ENCODE measurements at regions not wholly inside any gene's neighbourhood (a gene's known extent, or its start where the extent isn't known, plus 50 kb on each side); places are given as distances from the start of the nearest gene placed in this dataset.

DNA sequence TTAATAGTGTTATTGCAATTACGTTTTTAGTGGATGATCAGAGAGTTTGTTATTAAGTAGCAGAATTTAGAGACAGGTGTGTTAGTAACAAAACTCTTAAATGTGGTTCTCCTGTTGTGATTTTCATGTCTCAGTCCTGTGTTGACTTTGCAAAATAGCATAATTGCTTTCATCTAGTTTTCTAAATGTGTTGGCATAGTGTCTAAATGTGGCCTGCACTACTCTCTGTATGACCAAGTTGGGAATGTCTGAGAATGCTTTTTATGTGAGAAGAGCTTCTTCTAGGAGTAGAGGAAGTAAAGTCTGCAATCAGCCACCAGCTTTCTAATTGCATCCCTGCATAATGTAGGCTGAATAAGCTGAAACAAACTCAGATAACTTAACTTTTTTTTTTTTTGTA is 158.6 kb upstream of the FAT1 start:
- Histone ChIP-seq H3K4me3 (replicated peaks; ENCODE audit: insufficient read depth, low read length) (no peak overlapping the region), H3K27me3 (ENCODE audit: insufficient read depth, poor library complexity, severe bottlenecking) (no peaks in the 10 kb centered on the region), H3K27ac (replicated peaks) (no peak overlapping the region)
- no peak for TF ChIP-seq POLR2AphosphoS5 (IDR thresholded peaks at IDR 0.05; ENCODE audit: low read depth)
- no peak for TF ChIP-seq SPI1 (IDR thresholded peaks at IDR 0.05; ENCODE audit: borderline replicate concordance, low read depth)
- TF ChIP-seq, protein P1, sequence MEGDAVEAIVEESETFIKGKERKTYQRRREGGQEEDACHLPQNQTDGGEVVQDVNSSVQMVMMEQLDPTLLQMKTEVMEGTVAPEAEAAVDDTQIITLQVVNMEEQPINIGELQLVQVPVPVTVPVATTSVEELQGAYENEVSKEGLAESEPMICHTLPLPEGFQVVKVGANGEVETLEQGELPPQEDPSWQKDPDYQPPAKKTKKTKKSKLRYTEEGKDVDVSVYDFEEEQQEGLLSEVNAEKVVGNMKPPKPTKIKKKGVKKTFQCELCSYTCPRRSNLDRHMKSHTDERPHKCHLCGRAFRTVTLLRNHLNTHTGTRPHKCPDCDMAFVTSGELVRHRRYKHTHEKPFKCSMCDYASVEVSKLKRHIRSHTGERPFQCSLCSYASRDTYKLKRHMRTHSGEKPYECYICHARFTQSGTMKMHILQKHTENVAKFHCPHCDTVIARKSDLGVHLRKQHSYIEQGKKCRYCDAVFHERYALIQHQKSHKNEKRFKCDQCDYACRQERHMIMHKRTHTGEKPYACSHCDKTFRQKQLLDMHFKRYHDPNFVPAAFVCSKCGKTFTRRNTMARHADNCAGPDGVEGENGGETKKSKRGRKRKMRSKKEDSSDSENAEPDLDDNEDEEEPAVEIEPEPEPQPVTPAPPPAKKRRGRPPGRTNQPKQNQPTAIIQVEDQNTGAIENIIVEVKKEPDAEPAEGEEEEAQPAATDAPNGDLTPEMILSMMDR (IDR thresholded peaks at IDR 0.05; ENCODE audit: insufficient read depth, low read length): no peak
- TF ChIP-seq GABPA (IDR thresholded peaks at IDR 0.05; ENCODE audit: low read depth): no peak
- TF ChIP-seq, protein P2, sequence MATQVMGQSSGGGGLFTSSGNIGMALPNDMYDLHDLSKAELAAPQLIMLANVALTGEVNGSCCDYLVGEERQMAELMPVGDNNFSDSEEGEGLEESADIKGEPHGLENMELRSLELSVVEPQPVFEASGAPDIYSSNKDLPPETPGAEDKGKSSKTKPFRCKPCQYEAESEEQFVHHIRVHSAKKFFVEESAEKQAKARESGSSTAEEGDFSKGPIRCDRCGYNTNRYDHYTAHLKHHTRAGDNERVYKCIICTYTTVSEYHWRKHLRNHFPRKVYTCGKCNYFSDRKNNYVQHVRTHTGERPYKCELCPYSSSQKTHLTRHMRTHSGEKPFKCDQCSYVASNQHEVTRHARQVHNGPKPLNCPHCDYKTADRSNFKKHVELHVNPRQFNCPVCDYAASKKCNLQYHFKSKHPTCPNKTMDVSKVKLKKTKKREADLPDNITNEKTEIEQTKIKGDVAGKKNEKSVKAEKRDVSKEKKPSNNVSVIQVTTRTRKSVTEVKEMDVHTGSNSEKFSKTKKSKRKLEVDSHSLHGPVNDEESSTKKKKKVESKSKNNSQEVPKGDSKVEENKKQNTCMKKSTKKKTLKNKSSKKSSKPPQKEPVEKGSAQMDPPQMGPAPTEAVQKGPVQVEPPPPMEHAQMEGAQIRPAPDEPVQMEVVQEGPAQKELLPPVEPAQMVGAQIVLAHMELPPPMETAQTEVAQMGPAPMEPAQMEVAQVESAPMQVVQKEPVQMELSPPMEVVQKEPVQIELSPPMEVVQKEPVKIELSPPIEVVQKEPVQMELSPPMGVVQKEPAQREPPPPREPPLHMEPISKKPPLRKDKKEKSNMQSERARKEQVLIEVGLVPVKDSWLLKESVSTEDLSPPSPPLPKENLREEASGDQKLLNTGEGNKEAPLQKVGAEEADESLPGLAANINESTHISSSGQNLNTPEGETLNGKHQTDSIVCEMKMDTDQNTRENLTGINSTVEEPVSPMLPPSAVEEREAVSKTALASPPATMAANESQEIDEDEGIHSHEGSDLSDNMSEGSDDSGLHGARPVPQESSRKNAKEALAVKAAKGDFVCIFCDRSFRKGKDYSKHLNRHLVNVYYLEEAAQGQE (IDR thresholded peaks at IDR 0.05; ENCODE audit: insufficient replicate concordance, low read depth): no peak
- no peak for DNase-seq (ENCODE audit: low read depth in 1 of 2, low spot score in 1 of 2)

DNA sequence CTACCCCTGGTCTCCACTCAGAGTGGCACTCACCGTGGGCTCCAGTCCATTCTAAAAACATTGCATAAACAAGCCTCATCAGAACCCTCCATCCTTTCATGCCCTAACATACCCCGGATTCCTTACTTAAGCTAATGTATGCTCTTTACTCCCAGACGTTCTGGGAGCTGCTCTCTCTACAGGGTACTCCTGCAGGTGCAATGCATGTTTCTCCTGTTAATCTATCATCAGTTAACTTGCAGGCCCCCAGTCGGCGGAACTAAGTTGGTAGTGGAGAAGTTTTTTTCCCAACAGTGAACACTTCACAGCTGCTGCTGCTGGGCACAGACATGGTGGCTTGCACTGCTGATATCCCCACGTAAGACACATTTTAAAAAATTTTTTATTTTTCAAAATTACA is 161.6 kb upstream of the FAT1 start:
- no peak for DNase-seq (ENCODE audit: low read depth in 1 of 2, low spot score in 1 of 2)
- Histone ChIP-seq H3K4me3 (replicated peaks; ENCODE audit: insufficient read depth, low read length) (no peak overlapping the region), H3K27me3 (ENCODE audit: insufficient read depth, poor library complexity, severe bottlenecking) (no peaks in the 10 kb centered on the region), H3K27ac (replicated peaks) (no peak overlapping the region)
- TF ChIP-seq POLR2AphosphoS5 (IDR thresholded peaks at IDR 0.05; ENCODE audit: low read depth): no peak
- no peak for TF ChIP-seq GABPA (IDR thresholded peaks at IDR 0.05; ENCODE audit: low read depth)
- TF ChIP-seq, protein P1 (IDR thresholded peaks at IDR 0.05; ENCODE audit: insufficient read depth, low read length): no peak
- TF ChIP-seq, protein P2 (IDR thresholded peaks at IDR 0.05; ENCODE audit: insufficient replicate concordance, low read depth): no peak
- no peak for TF ChIP-seq SPI1 (IDR thresholded peaks at IDR 0.05; ENCODE audit: borderline replicate concordance, low read depth)

GRCh38 chr4:186886759-186887158 is 163.1 kb upstream of the FAT1 start:
- H3K27me3 ChIP-seq (ENCODE audit: insufficient read depth, poor library complexity, severe bottlenecking): no peaks in the 10 kb centered on the region
- no peak overlapping the region for H3K4me3 ChIP-seq (replicated peaks; ENCODE audit: insufficient read depth, low read length)
- no peak for DNase-seq (ENCODE audit: low read depth in 1 of 2, low spot score in 1 of 2)
- TF ChIP-seq GABPA (IDR thresholded peaks at IDR 0.05; ENCODE audit: low read depth): no peak
- TF ChIP-seq POLR2AphosphoS5 (IDR thresholded peaks at IDR 0.05; ENCODE audit: low read depth): no peak
- H3K27ac ChIP-seq (replicated peaks): no peak overlapping the region

DNA sequence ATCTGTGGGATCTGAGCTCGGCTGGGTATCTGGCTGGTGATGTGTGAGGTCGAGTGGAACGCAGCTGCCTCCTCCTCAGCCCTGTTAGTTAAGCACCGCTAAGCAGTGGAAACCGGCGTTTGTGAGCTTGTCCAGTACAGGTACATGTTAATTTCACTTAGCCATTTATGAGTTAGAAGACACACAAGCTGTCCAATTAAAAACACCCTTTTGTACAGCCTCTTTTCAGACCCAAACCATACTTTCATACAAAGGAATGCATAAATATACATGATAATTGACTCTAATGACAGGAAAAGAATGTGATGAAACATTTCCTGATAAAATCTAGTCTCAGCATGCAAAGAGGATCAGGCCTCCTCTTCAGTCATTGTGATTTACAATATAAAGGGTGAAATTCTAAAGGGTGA is 163.6 kb upstream of the FAT1 start:
- TF ChIP-seq, protein P2 (IDR thresholded peaks at IDR 0.05; ENCODE audit: insufficient replicate concordance, low read depth): no peak
- no peak for TF ChIP-seq SPI1 (IDR thresholded peaks at IDR 0.05; ENCODE audit: borderline replicate concordance, low read depth)
- no peak for TF ChIP-seq POLR2AphosphoS5 (IDR thresholded peaks at IDR 0.05; ENCODE audit: low read depth)
- no peak overlapping the region for H3K4me3 ChIP-seq (replicated peaks; ENCODE audit: insufficient read depth, low read length)
- H3K27ac ChIP-seq (replicated peaks): no peak overlapping the region
- DNase-seq (ENCODE audit: low read depth in 1 of 2, low spot score in 1 of 2): no peak
- H3K27me3 ChIP-seq (ENCODE audit: insufficient read depth, poor library complexity, severe bottlenecking): no peaks in the 10 kb centered on the region
